NCI-H510A treated with DMSO at 0.1 percent for 48 hours (cell line): ENCODE measurements at regions not wholly inside any gene's neighbourhood (a gene's known extent, or its start where the extent isn't known, plus 50 kb on each side); places are given as distances from the start of the nearest gene placed in this dataset.

Experiments
- DNase-seq: peaks from one replicate; lab custom pipeline; 2025; lab: John Stamatoyannopoulos, UW

- no peak for DNase-seq
Measured at GRCh38 chr12:11946161-11946560, 124.6 kb upstream of the BCL2L14 start.

DNA sequence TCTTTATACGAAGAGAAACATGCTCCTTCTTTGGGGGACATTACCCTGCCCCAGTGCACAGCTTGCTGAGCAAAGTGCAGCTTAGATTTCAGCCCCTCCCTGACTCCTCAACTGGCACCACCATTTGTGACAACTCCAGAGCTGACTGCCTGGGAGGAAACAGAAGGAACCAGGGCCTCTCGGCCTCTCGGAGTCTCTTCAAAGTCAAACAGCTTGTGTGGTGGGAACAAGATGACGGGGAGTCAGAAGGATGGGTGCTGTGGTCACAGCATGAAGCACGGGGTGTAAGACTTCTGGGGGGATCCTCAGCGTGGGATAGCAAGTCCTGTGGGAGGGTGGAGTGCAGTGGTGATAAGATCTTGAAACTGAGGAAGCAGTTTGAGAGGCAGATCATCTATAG, 123.5 kb upstream of the BCL2L14 start:
- DNase-seq, result no peak

- peak; percentile 41 for DNase-seq
Measured at GRCh38 chr12:11949738-11950411, 120.9 kb upstream of the BCL2L14 start.

DNA sequence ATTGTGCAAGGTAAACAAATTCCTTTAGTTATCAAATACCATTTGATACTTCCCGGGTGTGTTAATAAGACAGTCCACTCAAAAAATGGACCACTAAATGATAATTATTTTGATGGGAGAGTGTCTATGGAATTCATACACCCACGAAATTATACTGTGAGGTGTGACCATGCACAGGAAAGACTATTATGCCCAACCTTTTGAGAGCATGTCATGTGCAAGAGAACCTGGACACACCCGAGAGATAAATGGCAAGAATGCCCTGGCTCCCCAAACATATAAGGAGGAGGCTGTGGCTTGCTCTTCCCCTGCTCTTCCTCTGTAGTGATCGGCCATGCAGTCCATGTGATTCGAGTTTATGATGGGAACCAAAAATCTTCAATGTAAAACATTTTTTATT, 119.5 kb upstream of the BCL2L14 start:
- DNase-seq, result no peak

DNA sequence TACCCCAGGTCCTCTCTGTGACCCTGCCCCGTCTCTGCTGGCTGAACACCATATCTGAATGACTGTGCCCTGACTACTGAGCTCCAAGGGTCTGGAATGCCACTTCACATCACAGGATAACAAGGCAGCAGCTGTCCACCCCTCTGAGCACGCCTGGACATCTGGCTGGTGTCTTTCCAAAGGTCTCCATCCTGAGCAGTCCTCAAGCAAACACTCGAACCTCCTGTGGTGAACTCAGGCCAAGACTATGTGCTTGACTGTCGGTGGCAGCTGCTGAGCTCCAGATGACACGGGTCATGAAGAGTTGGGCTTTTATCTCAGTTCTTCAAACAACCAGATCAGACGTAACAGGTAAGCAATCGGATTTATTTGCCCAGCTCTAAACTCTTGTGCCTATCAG, 117.2 kb upstream of the BCL2L14 start:
- peak; percentile 98 for DNase-seq

DNA sequence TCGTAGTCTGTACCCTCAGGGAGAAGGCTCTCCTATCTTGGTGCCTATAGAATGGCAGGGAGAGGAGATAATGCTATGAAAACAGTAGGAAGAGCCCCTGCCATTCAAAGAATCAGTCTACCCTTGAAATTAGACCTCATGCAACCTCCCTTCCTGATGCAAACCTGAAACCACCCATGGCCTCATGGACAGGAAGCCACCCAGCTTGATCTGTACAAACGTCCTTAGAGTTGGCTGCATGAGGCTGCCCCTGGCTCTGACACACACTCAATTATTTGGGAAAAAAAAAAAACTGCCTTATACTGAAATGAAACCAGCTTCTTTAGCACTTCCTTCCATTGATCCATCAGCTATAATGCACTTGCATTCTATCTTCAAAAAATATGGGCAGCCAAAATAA, 116.6 kb upstream of the BCL2L14 start:
- DNase-seq, result peak; percentile 84

DNA sequence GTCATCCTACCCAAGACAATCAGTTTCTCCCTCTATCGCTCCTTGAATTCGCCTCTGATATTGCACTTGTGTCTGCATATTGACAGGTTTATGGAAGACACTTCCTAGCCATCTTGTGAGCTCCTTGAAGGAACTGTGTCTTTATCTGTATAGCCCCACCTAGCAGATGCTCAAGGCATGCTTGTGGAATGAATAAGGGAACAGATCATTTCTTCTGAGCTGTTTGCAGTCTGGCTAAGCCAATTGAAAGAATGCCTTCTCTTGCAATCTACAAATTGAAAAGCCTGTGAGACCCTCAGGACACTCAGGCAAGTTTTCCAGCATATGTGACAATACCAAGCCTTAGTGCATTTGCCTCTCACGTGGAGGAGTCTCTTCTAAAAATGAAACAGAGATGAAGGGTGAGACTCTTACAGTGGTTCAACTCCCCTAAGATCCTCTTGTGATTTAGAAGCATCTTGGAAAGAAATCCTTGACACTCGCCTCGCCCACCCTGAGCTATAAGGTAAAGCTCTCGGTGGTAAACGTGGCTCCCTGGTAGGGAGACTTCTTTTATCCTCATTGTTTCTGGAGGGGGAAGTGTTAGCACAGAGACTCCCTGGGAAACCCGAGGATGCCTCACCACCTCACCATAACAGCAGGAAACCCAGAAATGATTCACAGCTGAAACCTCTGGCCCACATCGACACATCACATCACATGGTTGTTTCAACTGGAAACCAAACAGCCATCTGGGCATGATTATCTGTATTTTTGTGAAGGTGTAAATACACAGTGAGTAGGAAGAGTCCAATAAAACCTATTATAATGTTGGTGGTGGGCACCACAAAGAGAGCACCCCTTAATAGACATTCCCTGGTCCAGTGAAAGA, 112.3 kb upstream of the BCL2L14 start:
- no peak for DNase-seq

GRCh38 chr12:11959117-11959823, 111.5 kb upstream of the BCL2L14 start:
- no peak for DNase-seq

DNA sequence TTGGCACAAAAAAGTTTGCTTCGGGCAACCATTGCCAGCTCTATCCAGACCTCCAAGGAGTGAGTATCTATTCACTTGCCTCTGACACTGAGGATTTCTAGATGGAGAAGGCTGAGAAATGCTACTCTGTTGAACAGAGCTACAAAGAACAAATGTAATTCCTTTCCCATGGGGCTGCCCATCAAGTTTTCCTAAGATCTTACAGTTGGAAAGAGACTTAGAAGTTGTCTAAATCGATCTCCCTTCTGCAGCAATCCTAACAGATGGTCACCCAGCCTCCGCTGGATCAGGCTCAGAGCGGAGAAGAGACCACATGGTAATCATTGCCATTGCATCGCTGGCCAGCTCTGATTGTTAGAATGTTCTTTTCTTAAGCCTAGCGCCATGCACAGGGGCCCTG, 110.1 kb upstream of the BCL2L14 start:
- no peak for DNase-seq

DNA sequence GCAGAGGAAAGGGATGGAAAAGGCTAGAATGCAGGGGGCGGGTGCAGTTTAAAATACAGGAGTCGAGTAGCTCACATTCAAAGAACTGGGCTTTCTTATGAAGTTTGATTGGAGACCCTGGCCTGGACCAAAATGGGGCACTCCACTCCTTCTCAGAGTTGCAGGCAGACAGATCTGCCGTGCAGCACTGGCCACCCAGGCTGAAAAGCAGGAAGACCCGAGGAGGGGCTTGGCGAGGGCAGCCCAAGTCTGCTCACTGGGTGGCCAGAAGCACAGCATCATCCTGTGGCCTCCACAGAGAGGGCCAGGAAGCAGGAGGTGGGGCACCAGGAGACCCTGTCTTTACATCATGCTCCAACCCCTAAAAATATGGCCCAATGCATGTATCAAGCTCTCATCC, 109.1 kb upstream of the BCL2L14 start:
- DNase-seq, result no peak

- DNase-seq, result no peak
Measured at GRCh38 chr12:11962860-11963259, 107.9 kb upstream of the BCL2L14 start.

GRCh38 chr12:11963841-11964471, 106.8 kb upstream of the BCL2L14 start:
- DNase-seq, result no peak

GRCh38 chr12:11965258-11965910, 105.4 kb upstream of the BCL2L14 start:
- DNase-seq, result no peak

- no peak for DNase-seq
Measured at GRCh38 chr12:11967376-11968047, 103.2 kb upstream of the BCL2L14 start.

DNA sequence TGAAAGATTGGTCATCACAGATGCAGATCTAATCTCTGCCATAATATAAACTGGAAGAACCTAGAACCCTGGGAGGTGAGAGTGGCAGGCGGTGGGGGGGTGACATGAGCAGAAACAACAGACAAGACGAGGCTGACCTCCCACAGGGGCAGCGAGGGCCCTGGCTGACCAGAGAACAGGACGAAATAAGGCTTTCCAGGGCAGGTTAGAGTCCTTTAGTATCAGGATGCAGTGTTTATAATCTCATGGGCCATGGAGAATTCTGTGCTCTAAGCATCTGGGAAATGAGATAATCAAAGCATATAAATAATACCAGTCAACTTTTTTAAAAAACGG, 102.7 kb upstream of the BCL2L14 start:
- DNase-seq, result no peak

GRCh38 chr12:11968516-11968915, 102.2 kb upstream of the BCL2L14 start:
- no peak for DNase-seq

GRCh38 chr12:11969437-11970154, 101.1 kb upstream of the BCL2L14 start:
- DNase-seq, result no peak

DNA sequence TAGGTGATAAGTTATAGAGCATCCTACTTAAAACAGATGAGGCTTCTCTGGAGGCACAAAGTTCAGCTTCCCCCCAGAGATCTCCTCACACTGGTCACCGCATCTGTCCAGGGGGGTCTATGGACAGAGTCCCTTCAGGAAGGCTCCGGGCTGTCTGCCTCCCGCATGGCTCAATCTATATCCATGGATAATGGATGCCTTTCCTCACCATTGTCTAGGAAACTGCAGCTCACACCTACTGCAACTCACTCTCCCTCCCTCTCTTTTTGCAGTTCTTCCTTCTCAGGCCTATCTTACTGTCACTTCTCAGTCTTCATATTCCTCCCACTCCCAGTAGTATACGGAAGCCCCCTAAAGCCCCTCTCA, 100.6 kb upstream of the BCL2L14 start:
- DNase-seq, result no peak

DNA sequence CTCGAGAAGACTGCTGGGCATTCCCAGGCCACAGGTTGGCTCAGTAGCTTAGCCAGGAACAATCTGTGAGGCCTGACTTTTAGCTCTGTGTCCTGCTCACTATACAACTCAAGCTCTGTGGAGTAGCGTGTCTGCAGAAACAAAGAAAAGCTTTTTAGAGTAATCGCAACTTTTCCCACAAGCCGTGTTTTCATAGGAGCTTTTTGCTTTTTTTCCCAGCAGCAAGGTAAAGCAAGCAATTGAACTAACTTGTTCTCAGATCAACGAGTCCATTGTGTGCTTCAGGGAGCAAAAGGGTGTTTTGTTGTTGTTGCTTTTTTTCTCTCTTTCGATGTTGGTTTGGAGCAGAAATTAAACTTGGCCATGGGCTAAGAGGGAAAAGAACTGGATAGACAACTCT, 97.3 kb upstream of the BCL2L14 start:
- no peak for DNase-seq

- no peak for DNase-seq
Measured at GRCh38 chr12:11976005-11976404, 94.7 kb upstream of the BCL2L14 start.
